ENCODE measurements at regions not wholly inside any gene's neighbourhood (a gene's known extent, or its start where the extent isn't known, plus 50 kb on each side); places are given as distances from the start of the nearest gene placed in this dataset.

DNA sequence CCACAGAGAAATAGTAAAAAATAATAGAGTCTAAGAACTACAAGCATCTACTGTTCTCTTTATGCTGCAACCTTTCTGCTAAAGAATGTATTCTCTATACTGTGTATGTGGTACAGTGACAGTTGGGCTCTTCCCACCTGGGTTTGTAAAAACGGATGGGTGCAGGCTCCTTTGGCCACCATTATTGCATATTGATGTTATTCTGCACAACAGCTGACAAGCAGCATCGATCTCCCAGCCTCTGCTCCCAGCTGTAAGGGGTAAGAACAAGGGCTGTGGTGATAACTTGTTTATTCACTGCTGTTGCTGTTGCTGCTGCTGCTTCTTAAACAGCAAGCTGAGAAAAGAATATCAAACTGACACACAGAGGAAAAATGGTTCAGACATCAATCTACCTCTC is 56.1 kb downstream of the KCNRG start:
- DNase-seq, result no peak
- TF ChIP-seq EP300 (IDR thresholded peaks at IDR 0.05) (no peak), CTCF (IDR thresholded peaks at IDR 0.05) (no peak), POLR2A (IDR thresholded peaks at IDR 0.05) (no peak)
- H3K9me3 ChIP-seq, result no peaks in the 10 kb centered on the region
- H3K27ac ChIP-seq, result no peak overlapping the region
- H3K27me3 ChIP-seq, result no peaks in the 10 kb centered on the region
- WGBS, 3 donors, result 38 to 61% (median 49%) methylated on average over 2 of the region's 2 CpGs
- no peaks in the 10 kb centered on the region for H3K36me3 ChIP-seq
- intact Hi-C loops (cut with DNase I), result no loop called here
- no peaks in the 10 kb centered on the region for H3K4me1 ChIP-seq (ENCODE audit: insufficient read depth)
- H3K4me3 ChIP-seq, result no peak overlapping the region

- no peaks in the 10 kb centered on the region for H3K4me1 ChIP-seq (ENCODE audit: insufficient read depth)
- no peak for DNase-seq
- no peak overlapping the region for H3K27ac ChIP-seq
- H3K36me3 ChIP-seq, result no peaks in the 10 kb centered on the region
- H3K27me3 ChIP-seq, result no peaks in the 10 kb centered on the region
- H3K4me3 ChIP-seq, result no peak overlapping the region
- H3K9me3 ChIP-seq, result no peaks in the 10 kb centered on the region
- intact Hi-C loops (cut with DNase I), result no loop called here
- no peak for TF ChIP-seq CTCF (IDR thresholded peaks at IDR 0.05)
- TF ChIP-seq EP300 (IDR thresholded peaks at IDR 0.05), result no peak
- TF ChIP-seq POLR2A (IDR thresholded peaks at IDR 0.05), result no peak
Measured at GRCh38 chr13:50072676-50073075, 57.4 kb downstream of the KCNRG start.

DNA sequence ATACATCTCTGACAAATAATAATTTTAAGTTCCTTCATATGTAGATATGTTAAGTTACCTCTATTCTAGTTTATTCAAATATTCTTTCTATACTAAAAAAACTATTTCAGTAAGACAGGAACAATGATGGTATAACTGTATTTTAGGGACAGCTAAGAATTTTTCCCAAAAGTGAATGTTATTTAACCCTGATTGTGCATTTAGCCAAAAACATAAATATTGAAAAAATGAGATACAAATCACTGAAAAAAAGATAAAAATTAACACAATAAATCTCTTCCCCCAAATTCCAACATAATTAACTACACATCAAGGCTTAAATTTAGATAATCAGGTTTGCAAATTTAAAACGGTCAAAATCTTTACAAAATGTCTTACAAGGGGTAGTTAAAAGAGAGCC is 58.1 kb downstream of the KCNRG start:
- WGBS, 3 donors, result 88 to 93% (median 91%) methylated on average over 1 of the region's 1 CpG
- intact Hi-C loops (cut with DNase I), result no loop called here

GRCh38 chr13:50074843-50075242 is 59.6 kb downstream of the KCNRG start:
- 90 to 93% (median 91%) methylated on average over 1 of the region's 1 CpG for WGBS, 3 donors
- Histone ChIP-seq H3K36me3 (no peaks in the 10 kb centered on the region), H3K27me3 (no peaks in the 10 kb centered on the region), H3K4me3 (no peak overlapping the region), H3K9me3 (no peaks in the 10 kb centered on the region), H3K4me1 (ENCODE audit: insufficient read depth) (no peaks in the 10 kb centered on the region), H3K27ac (no peak overlapping the region)
- TF ChIP-seq POLR2A (IDR thresholded peaks at IDR 0.05) (no peak), CTCF (IDR thresholded peaks at IDR 0.05) (no peak), EP300 (IDR thresholded peaks at IDR 0.05) (no peak)
- intact Hi-C loops (cut with DNase I), result no loop called here
- DNase-seq, result no peak

More for the DNA sequence above, 58.1 kb downstream of the KCNRG start:
- Histone ChIP-seq H3K4me3 (no peak overlapping the region), H3K4me1 (ENCODE audit: insufficient read depth) (no peaks in the 10 kb centered on the region), H3K27me3 (no peaks in the 10 kb centered on the region), H3K9me3 (no peaks in the 10 kb centered on the region), H3K36me3 (no peaks in the 10 kb centered on the region), H3K27ac (no peak overlapping the region)
- TF ChIP-seq EP300 (IDR thresholded peaks at IDR 0.05) (no peak), CTCF (IDR thresholded peaks at IDR 0.05) (no peak), POLR2A (IDR thresholded peaks at IDR 0.05) (no peak)
- no peak for DNase-seq

- TF ChIP-seq CTCF (IDR thresholded peaks at IDR 0.05) (no peak), POLR2A (IDR thresholded peaks at IDR 0.05) (no peak), EP300 (IDR thresholded peaks at IDR 0.05) (no peak)
- H3K36me3 ChIP-seq, result no peaks in the 10 kb centered on the region
- H3K9me3 ChIP-seq, result no peaks in the 10 kb centered on the region
- H3K4me1 ChIP-seq (ENCODE audit: insufficient read depth), result no peaks in the 10 kb centered on the region
- 88 to 93% (median 92%) methylated on average over 3 of the region's 3 CpGs for WGBS, 3 donors
- intact Hi-C loops (cut with DNase I), result no loop called here
- no peaks in the 10 kb centered on the region for H3K27me3 ChIP-seq
- no peak for DNase-seq
- H3K4me3 ChIP-seq, result no peak overlapping the region
- H3K27ac ChIP-seq, result no peak overlapping the region
Measured at GRCh38 chr13:50075619-50076097, 60.4 kb downstream of the KCNRG start.

Data from ovary (tissue), 7 donors.